ENCODE measurements at regions not wholly inside any gene's neighbourhood (a gene's known extent, or its start where the extent isn't known, plus 50 kb on each side); places are given as distances from the start of the nearest gene placed in this dataset.

- no peak for TF ChIP-seq CTCF (IDR thresholded peaks at IDR 0.05; ENCODE audit: low read length)
- no peak for TF ChIP-seq EZH2 (IDR thresholded peaks at IDR 0.05; ENCODE audit: borderline replicate concordance, low read length)
These were observed 211.0 kb upstream of the FAR2 start for GRCh38 chr12:28938056-28938455.
